ENCODE measurements at regions not wholly inside any gene's neighbourhood (a gene's known extent, or its start where the extent isn't known, plus 50 kb on each side); places are given as distances from the start of the nearest gene placed in this dataset.
A peak's percentile ranks its signal among the peaks of the same experiment; 100 is the strongest.

DNA sequence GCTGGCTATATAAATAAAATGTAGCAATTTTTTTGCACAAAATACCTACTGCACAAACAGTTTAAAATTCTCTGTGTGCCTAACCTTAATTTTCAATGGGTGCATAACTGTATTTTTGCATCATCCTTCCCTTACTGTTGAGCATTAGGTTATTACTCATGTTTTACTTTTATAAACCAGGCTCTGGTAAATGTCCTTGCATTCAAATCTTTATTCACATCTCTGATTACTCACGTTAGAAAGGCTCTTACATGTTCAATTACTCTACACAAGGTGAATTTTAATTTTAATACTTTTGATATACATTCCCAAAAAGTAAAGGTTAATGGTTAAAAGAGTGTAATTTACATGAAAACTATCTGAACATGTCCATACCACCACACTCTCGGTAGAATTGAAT, 246.1 kb downstream of the PRELID2 start:
- TF ChIP-seq, protein P1, sequence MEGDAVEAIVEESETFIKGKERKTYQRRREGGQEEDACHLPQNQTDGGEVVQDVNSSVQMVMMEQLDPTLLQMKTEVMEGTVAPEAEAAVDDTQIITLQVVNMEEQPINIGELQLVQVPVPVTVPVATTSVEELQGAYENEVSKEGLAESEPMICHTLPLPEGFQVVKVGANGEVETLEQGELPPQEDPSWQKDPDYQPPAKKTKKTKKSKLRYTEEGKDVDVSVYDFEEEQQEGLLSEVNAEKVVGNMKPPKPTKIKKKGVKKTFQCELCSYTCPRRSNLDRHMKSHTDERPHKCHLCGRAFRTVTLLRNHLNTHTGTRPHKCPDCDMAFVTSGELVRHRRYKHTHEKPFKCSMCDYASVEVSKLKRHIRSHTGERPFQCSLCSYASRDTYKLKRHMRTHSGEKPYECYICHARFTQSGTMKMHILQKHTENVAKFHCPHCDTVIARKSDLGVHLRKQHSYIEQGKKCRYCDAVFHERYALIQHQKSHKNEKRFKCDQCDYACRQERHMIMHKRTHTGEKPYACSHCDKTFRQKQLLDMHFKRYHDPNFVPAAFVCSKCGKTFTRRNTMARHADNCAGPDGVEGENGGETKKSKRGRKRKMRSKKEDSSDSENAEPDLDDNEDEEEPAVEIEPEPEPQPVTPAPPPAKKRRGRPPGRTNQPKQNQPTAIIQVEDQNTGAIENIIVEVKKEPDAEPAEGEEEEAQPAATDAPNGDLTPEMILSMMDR (IDR thresholded peaks at IDR 0.05) = no peak
- Mint-ChIP-seq H3K27me3 (ENCODE audit: unreplicated experiment) (no peaks in the 10 kb centered on the region), H3K4me3 (ENCODE audit: unreplicated experiment) (no peak overlapping the region), H3K36me3 (ENCODE audit: unreplicated experiment) (no peaks in the 10 kb centered on the region), H3K4me1 (ENCODE audit: unreplicated experiment) (peaks cover 16% of the 10 kb centered on the region), H3K9me3 (ENCODE audit: unreplicated experiment) (peaks cover 6% of the 10 kb centered on the region), H3K27ac (ENCODE audit: unreplicated experiment) (no peak overlapping the region)
- DNase-seq (ENCODE audit: extremely low spot score, unreplicated experiment) = no peak

DNA sequence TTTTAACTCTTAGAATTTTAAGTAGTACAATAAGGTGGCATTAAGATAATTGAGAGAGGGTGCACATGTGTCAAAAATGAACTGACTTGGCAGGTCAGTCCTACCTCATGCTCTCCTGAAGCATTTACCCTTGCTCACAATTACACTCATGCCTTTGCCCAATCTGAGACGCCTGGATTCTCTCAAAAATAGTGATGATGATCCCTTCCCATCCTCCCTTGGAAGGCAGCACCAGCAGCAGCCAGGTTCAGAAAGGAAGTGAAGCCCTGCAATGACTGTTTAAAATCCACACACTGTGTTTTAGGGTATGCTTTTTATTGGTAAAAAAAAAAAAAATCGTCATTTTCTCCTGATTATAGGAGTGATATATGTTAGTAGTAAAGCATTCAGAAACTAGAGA, 246.6 kb downstream of the PRELID2 start:
- H3K4me1 Mint-ChIP-seq (ENCODE audit: unreplicated experiment) = peaks cover 16% of the 10 kb centered on the region
- H3K27me3 Mint-ChIP-seq (ENCODE audit: unreplicated experiment) = no peaks in the 10 kb centered on the region
- no peak overlapping the region for H3K4me3 Mint-ChIP-seq (ENCODE audit: unreplicated experiment)
- peaks cover 10% of the 10 kb centered on the region for H3K9me3 Mint-ChIP-seq (ENCODE audit: unreplicated experiment)
- TF ChIP-seq, protein P1 (IDR thresholded peaks at IDR 0.05) = no peak
- DNase-seq (ENCODE audit: extremely low spot score, unreplicated experiment) = no peak
- no peaks in the 10 kb centered on the region for H3K36me3 Mint-ChIP-seq (ENCODE audit: unreplicated experiment)
- H3K27ac Mint-ChIP-seq (ENCODE audit: unreplicated experiment) = no peak overlapping the region

DNA sequence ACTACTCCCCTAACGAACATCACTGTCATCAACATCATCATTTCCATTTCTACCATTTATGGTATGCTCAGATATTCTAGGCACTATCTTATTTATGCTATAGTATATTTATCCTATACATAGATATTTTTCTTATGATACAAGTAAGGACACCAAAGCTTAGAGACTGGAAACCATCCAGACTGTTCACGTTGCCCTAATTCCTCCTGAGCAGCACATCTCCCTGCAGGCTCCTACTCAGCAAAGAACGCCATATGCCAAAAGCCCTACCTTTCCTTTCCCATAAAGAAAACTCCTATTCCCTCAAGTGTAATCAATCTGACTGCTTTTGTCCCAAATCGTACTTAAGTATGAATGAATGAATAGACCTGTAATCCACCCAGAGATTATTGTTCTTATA, 247.0 kb downstream of the PRELID2 start:
- peaks cover 16% of the 10 kb centered on the region for H3K4me1 Mint-ChIP-seq (ENCODE audit: unreplicated experiment)
- H3K4me3 Mint-ChIP-seq (ENCODE audit: unreplicated experiment) = no peak overlapping the region
- H3K27ac Mint-ChIP-seq (ENCODE audit: unreplicated experiment) = no peak overlapping the region
- no peak for DNase-seq (ENCODE audit: extremely low spot score, unreplicated experiment)
- TF ChIP-seq, protein P1 (IDR thresholded peaks at IDR 0.05) = no peak
- no peaks in the 10 kb centered on the region for H3K36me3 Mint-ChIP-seq (ENCODE audit: unreplicated experiment)
- no peaks in the 10 kb centered on the region for H3K27me3 Mint-ChIP-seq (ENCODE audit: unreplicated experiment)
- peaks cover 12% of the 10 kb centered on the region for H3K9me3 Mint-ChIP-seq (ENCODE audit: unreplicated experiment)

DNA sequence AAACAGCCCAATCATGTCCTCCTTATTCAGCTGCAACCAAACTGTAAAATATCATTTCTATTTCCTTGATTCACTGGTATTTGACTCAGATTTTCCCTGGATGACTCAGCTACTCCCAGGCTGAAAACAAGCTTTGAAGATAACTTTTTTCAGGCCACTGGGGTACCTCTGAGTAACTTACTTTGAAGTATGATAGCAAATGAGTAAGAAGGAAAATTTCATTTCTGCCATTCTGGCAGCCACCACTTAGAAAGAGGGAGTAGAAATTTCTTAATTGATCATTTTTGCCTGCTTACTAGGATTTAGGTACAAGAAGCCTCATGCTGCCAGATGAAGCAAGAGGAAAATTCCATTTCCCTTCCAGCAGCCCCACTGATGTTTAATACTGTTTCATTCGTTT, 247.4 kb downstream of the PRELID2 start:
- Mint-ChIP-seq H3K4me3 (ENCODE audit: unreplicated experiment) (no peak overlapping the region), H3K36me3 (ENCODE audit: unreplicated experiment) (no peaks in the 10 kb centered on the region), H3K27me3 (ENCODE audit: unreplicated experiment) (no peaks in the 10 kb centered on the region), H3K27ac (ENCODE audit: unreplicated experiment) (peak overlapping the region; percentile 29), H3K9me3 (ENCODE audit: unreplicated experiment) (peaks cover 12% of the 10 kb centered on the region), H3K4me1 (ENCODE audit: unreplicated experiment) (peaks cover 16% of the 10 kb centered on the region)
- no peak for DNase-seq (ENCODE audit: extremely low spot score, unreplicated experiment)
- TF ChIP-seq, protein P1 (IDR thresholded peaks at IDR 0.05) = no peak

DNA sequence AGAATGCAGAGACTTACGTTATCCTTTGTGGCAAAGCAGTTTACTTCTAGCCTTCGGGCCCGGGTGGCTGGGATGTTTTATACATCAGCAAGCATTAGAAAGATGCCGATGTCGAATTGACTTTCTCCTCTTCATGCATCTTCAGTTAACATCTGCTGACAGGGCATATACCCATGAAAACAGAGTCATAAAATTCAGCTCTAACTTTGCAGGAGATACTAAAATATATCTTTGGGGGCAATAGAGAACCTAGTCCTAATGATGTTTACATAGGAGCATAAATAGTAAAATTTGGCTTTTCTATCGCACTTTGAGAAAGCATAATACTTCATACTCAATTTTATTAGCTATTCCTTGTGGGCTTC, 247.9 kb downstream of the PRELID2 start:
- Mint-ChIP-seq H3K36me3 (ENCODE audit: unreplicated experiment) (no peaks in the 10 kb centered on the region), H3K4me1 (ENCODE audit: unreplicated experiment) (peaks cover 16% of the 10 kb centered on the region), H3K9me3 (ENCODE audit: unreplicated experiment) (peaks cover 12% of the 10 kb centered on the region), H3K27ac (ENCODE audit: unreplicated experiment) (no peak overlapping the region), H3K4me3 (ENCODE audit: unreplicated experiment) (no peak overlapping the region), H3K27me3 (ENCODE audit: unreplicated experiment) (no peaks in the 10 kb centered on the region)
- TF ChIP-seq, protein P1 (IDR thresholded peaks at IDR 0.05) = no peak
- no peak for DNase-seq (ENCODE audit: extremely low spot score, unreplicated experiment)
